ENCODE measurements at regions not wholly inside any gene's neighbourhood (a gene's known extent, or its start where the extent isn't known, plus 50 kb on each side); places are given as distances from the start of the nearest gene placed in this dataset.

DNA sequence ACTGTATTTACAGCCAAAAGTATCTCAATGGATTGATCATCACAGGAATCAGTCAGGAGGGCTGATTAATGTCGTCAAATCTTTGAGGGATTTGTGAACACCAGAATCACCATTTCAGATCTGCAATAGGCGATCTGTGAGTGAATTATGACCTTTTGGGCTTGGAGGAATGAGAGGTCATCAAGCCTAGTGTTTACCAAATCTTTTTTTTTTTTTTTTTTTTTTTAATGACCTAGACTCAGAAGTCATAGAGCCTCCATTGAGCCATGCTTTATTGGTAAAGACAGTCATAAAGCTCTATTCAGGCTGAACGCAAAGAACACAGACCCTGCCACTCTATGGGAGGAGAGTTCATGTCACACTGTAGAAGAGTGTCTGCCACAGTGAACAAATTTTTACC, 97.7 kb downstream of the SOCS6 start:
- Histone ChIP-seq H3K36me3 (no peaks in the 10 kb centered on the region), H3K27me3 (no peaks in the 10 kb centered on the region), H3K4me3 (no peak overlapping the region), H3K9me3 (no peaks in the 10 kb centered on the region), H3K4me1 (no peaks in the 10 kb centered on the region), H3K27ac (no peak overlapping the region)
- intact Hi-C loops (cut with DNase I; ENCODE audit: low total_unique reads): no loop called here
- TF ChIP-seq, protein P1, sequence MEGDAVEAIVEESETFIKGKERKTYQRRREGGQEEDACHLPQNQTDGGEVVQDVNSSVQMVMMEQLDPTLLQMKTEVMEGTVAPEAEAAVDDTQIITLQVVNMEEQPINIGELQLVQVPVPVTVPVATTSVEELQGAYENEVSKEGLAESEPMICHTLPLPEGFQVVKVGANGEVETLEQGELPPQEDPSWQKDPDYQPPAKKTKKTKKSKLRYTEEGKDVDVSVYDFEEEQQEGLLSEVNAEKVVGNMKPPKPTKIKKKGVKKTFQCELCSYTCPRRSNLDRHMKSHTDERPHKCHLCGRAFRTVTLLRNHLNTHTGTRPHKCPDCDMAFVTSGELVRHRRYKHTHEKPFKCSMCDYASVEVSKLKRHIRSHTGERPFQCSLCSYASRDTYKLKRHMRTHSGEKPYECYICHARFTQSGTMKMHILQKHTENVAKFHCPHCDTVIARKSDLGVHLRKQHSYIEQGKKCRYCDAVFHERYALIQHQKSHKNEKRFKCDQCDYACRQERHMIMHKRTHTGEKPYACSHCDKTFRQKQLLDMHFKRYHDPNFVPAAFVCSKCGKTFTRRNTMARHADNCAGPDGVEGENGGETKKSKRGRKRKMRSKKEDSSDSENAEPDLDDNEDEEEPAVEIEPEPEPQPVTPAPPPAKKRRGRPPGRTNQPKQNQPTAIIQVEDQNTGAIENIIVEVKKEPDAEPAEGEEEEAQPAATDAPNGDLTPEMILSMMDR (IDR thresholded peaks at IDR 0.05): no peak
- no peak for DNase-seq

DNA sequence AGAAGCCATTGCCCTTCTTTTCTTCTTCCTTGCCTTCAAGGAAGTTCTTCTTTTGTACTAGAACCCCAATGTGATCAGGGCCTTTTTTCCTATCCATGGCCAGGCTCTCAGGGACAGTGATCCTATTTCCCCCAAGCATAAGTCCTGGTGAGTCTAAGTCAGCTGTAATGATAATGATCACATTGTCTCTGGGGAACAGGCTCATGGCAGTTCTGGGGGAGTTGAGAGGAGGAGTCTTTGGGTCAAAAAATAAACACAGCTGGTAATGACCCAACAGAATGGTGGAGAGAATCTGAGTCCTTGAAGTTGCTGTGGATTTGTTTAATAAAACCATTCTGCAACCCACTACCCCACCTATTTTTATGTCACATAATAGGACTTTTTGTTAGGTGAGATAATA, 96.6 kb downstream of the SOCS6 start:
- intact Hi-C loops (cut with DNase I; ENCODE audit: low total_unique reads): no loop called here
- Histone ChIP-seq H3K27ac (no peak overlapping the region), H3K4me3 (no peak overlapping the region), H3K9me3 (no peaks in the 10 kb centered on the region), H3K27me3 (no peaks in the 10 kb centered on the region), H3K4me1 (no peaks in the 10 kb centered on the region), H3K36me3 (no peaks in the 10 kb centered on the region)
- no peak for DNase-seq
- TF ChIP-seq, protein P1 (IDR thresholded peaks at IDR 0.05): no peak

DNA sequence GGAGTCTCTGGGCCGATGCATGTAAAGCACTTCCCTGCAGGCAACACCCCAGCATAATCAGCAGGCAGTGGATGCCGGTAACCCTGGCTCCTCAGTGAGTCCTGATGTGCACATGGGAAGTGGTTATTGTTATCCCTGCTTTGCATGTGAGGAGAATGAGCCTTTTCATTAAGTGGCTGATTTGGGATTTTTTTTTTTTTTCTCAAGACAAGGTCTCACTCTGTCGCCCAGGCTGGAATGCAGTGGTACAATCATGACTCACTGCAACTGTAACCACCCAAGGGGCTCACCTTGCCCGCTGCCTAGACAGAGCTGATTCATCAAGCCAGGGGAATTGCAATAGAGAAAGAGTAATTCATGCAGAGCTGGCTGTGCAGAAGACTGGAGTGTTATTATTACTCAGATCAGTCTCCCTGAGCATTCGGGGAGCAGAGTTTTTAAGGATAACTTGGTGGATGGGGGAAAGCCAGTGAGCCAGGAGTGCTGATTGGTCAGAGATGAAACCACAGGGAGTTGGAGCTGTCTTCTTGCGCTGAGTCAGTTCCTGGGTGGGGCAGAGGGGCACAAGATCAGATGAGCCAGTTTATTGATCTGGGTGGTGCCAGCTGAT, 95.4 kb downstream of the SOCS6 start:
- Histone ChIP-seq H3K4me3 (no peak overlapping the region), H3K27ac (no peak overlapping the region), H3K27me3 (no peaks in the 10 kb centered on the region), H3K36me3 (no peaks in the 10 kb centered on the region), H3K4me1 (no peaks in the 10 kb centered on the region), H3K9me3 (no peaks in the 10 kb centered on the region)
- intact Hi-C loops (cut with DNase I; ENCODE audit: low total_unique reads): no loop called here
- TF ChIP-seq, protein P1 (IDR thresholded peaks at IDR 0.05): no peak
- no peak for DNase-seq

DNA sequence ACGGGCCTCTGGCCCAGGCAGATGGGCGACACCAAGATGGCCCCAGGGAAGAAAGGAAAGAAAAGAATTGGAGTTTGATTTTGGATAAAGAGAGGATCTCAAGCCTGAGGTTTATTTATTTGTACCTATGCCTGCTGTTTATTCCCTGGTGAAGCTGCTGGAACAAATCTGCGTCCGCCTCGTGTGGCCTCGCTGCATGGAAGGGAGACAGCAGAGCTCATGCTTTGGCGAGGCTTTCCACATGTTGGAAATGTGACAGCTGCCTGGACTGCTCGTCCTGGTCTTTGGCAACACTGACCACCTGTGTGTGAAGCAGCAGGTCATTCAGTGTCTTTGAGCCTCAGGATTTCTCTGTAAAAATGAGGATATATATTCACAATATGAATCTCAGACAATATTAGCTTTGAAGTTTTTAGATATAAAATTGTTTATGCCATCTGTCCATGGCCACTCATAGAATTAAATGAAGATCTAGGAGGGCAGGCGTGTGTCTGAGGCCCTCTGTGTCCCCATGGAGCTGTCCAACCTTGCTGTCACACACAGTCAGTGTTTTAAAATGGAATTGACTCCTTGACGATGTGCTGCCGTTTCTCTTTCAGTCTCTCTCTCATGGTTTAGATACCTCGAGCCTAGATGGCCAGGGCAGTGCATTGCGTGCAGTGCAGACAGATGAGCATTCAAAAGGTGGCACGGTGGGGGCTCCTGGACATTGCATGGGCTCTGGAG, 94.3 kb downstream of the SOCS6 start:
- H3K36me3 ChIP-seq: no peaks in the 10 kb centered on the region
- intact Hi-C loops (cut with DNase I; ENCODE audit: low total_unique reads): no loop called here
- TF ChIP-seq, protein P1 (IDR thresholded peaks at IDR 0.05): no peak
- no peaks in the 10 kb centered on the region for H3K27me3 ChIP-seq
- H3K27ac ChIP-seq: no peak overlapping the region
- H3K9me3 ChIP-seq: no peaks in the 10 kb centered on the region
- DNase-seq: no peak
- H3K4me3 ChIP-seq: no peak overlapping the region
- no peaks in the 10 kb centered on the region for H3K4me1 ChIP-seq

DNA sequence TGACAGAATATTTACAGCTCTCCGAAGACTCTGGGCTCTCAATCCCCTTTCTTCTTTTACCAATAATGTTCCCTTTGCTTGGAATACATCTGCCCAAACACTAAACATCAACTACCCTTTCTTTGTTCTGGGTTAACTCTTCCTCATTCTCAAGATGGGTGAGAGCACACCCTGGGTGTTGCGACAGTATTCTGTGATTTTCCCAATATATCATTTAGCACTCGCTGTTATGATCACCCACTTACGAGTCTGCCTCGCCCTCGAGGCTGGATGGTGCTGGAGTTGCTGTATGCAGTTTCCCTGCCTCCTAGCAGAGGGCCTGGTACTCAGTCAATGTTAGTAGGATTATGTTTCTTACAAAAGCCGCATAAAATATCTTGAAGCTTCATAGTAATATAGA, 93.2 kb downstream of the SOCS6 start:
- no peak overlapping the region for H3K27ac ChIP-seq
- H3K36me3 ChIP-seq: no peaks in the 10 kb centered on the region
- no peaks in the 10 kb centered on the region for H3K4me1 ChIP-seq
- intact Hi-C loops (cut with DNase I; ENCODE audit: low total_unique reads): no loop called here
- no peaks in the 10 kb centered on the region for H3K27me3 ChIP-seq
- no peak for DNase-seq
- H3K9me3 ChIP-seq: no peaks in the 10 kb centered on the region
- TF ChIP-seq, protein P1 (IDR thresholded peaks at IDR 0.05): no peak
- H3K4me3 ChIP-seq: no peak overlapping the region

Measured in tibial artery (tissue), 4 donors.